HEK293 (cell line): ENCODE measurements at regions not wholly inside any gene's neighbourhood (a gene's known extent, or its start where the extent isn't known, plus 50 kb on each side); places are given as distances from the start of the nearest gene placed in this dataset.

Experiments used
- CTCF ChIA-PET: fragments of 350-600 bp; formaldehyde crosslinking; extraction: SDS; loops from one replicate; lab custom pipeline; 2021; ENCODE audit warnings: antibody characterized with exemption; lab: Yijun Ruan, JAX
- POLR2A ChIA-PET: fragments of 300-600 bp; formaldehyde crosslinking; extraction: SDS; loops from one replicate; lab custom pipeline; 2020; ENCODE audit warnings: antibody characterized with exemption, inconsistent platforms; lab: Yijun Ruan, JAX
- H3K27ac ChIP-seq: fragments of 200-500 bp; sonication (Bioruptor generic); 2 replicates; pipeline ENCODE4 v1.5.1; 2014; ENCODE audit warnings: low read depth, low read length, control low read depth, inconsistent platforms; ENCODE audit errors: extremely low read depth
- H3K36me3 ChIP-seq, 2 experiments: fragments of 200-500 bp in 1 of 2; sonication (Bioruptor generic) in 1 of 2; 1 replicate in 1 of 2; 2 replicates in 1 of 2; pipeline ENCODE4 v1.5.1; 2014 to 2017; ENCODE audit warnings: inconsistent platforms in 2 of 2, low read length in 2 of 2; ENCODE audit not compliant: control insufficient read depth in 2 of 2, insufficient read depth in 1 of 2
- H3K4me1 ChIP-seq: fragments of 200-500 bp; sonication (Bioruptor generic); 2 replicates; pipeline ENCODE4 v1.5.1; 2014; ENCODE audit warnings: mild to moderate bottlenecking, low read length, inconsistent platforms; ENCODE audit not compliant: control insufficient read depth, insufficient read depth
- H3K4me3 ChIP-seq: 2 replicates; pipeline ENCODE4 v1.5.1; 2011; ENCODE audit warnings: low read depth, mild to moderate bottlenecking, control low read depth, low read length, moderate library complexity
- H3K9me3 ChIP-seq: fragments of 200-500 bp; sonication (Bioruptor generic); 2 replicates; pipeline ENCODE4 v1.5.1; 2014; ENCODE audit warnings: low read depth, low read length, inconsistent platforms; ENCODE audit not compliant: control insufficient read depth, insufficient read depth
- ATF2 ChIP-seq: fragments of 450-650 bp; formaldehyde crosslinking; IDR thresholded peaks from 2 replicates; pipeline ENCODE4 v1.5.1; 2016; ENCODE audit warnings: missing biosample characterization, missing genetic modification characterization, low read depth
- HIC1 ChIP-seq: fragments of 450-650 bp; formaldehyde crosslinking; IDR thresholded peaks from 2 replicates; pipeline ENCODE4 v1.5.1; 2016; ENCODE audit warnings: missing biosample characterization, missing genetic modification characterization
- PRDM4 ChIP-seq: fragments of 450-650 bp; formaldehyde crosslinking; IDR thresholded peaks from 2 replicates; pipeline ENCODE4 v1.5.1; 2017; ENCODE audit warnings: missing biosample characterization, missing genetic modification characterization
- ZBTB17 ChIP-seq: fragments of 450-650 bp; formaldehyde crosslinking; IDR thresholded peaks from 2 replicates; pipeline ENCODE4 v1.5.1; 2016; ENCODE audit warnings: missing biosample characterization, missing genetic modification characterization
- ZIC2 ChIP-seq: fragments of 450-650 bp; formaldehyde crosslinking; IDR thresholded peaks from 2 replicates; pipeline ENCODE4 v1.5.1; 2016; ENCODE audit warnings: missing biosample characterization, missing genetic modification characterization
- ZNF138 ChIP-seq: fragments of 450-650 bp; formaldehyde crosslinking; IDR thresholded peaks from 2 replicates; pipeline ENCODE4 v1.5.1; 2016; ENCODE audit warnings: missing biosample characterization, missing genetic modification characterization, borderline replicate concordance
- ZNF148 ChIP-seq: fragments of 450-650 bp; formaldehyde crosslinking; IDR thresholded peaks from 2 replicates; pipeline ENCODE4 v1.5.0; 2017; ENCODE audit warnings: missing biosample characterization, missing genetic modification characterization, borderline replicate concordance
- ZNF175 ChIP-seq: fragments of 450-650 bp; formaldehyde crosslinking; IDR thresholded peaks from 2 replicates; pipeline ENCODE4 v1.5.1; 2016; ENCODE audit warnings: missing biosample characterization, missing genetic modification characterization
- ZNF2 ChIP-seq: fragments of 450-650 bp; formaldehyde crosslinking; IDR thresholded peaks from 2 replicates; pipeline ENCODE4 v1.5.1; 2016; ENCODE audit warnings: missing biosample characterization, missing genetic modification characterization
- ZNF350 ChIP-seq: fragments of 450-650 bp; formaldehyde crosslinking; IDR thresholded peaks from 2 replicates; pipeline ENCODE4 v1.5.0; 2017; ENCODE audit warnings: missing biosample characterization, mild to moderate bottlenecking, missing genetic modification characterization
- ZNF433 ChIP-seq: fragments of 450-650 bp; formaldehyde crosslinking; IDR thresholded peaks from 2 replicates; pipeline ENCODE4 v1.5.1; 2016; ENCODE audit warnings: missing biosample characterization, missing genetic modification characterization, low read depth
- ZNF501 ChIP-seq: fragments of 450-650 bp; formaldehyde crosslinking; IDR thresholded peaks from 2 replicates; pipeline ENCODE4 v1.5.1; 2016; ENCODE audit warnings: missing biosample characterization, missing genetic modification characterization
- ZNF513 ChIP-seq: fragments of 450-650 bp; IDR thresholded peaks from 2 replicates; pipeline ENCODE4 v1.5.1; 2018; ENCODE audit warnings: missing biosample characterization, missing genetic modification characterization
- ZNF530 ChIP-seq: fragments of 450-650 bp; formaldehyde crosslinking; IDR thresholded peaks from 2 replicates; pipeline ENCODE4 v1.5.1; 2016; ENCODE audit warnings: low read depth, missing biosample characterization, missing genetic modification characterization
- ZNF544 ChIP-seq: fragments of 450-650 bp; formaldehyde crosslinking; IDR thresholded peaks from 2 replicates; pipeline ENCODE4 v1.5.0; 2017; ENCODE audit warnings: missing biosample characterization, missing genetic modification characterization
- ZNF561 ChIP-seq: fragments of 450-650 bp; IDR thresholded peaks from 2 replicates; pipeline ENCODE4 v1.5.1; 2018; ENCODE audit warnings: missing biosample characterization, missing genetic modification characterization, borderline replicate concordance

- Histone ChIP-seq H3K36me3 (no peaks in the 10 kb centered on the region), H3K4me3 (no peak overlapping the region), H3K4me1 (no peaks in the 10 kb centered on the region), H3K9me3 (no peaks in the 10 kb centered on the region), H3K27ac (no peak overlapping the region)
- ChIA-PET POLR2A (no interaction called here), CTCF (interaction anchor here (0.7 to 1.4 kb wide), 2 partner anchors 11 to 492 kb away, joined by 3 to 4 read pairs; no protein-coding TSS in a partner anchor)
- TF ChIP-seq ZNF433 (tag by site-specific recombination) (no peak), ATF2 (tag by site-specific recombination) (0 out of 2 replicates have a peak, but pooled peaks have one; percentile 26)
- TF ChIP-seq, all 188 proteins: peak for 1
Observed at GRCh38 chr6:141977782-141978181, 154.9 kb upstream of the GJE1 start.

GRCh38 chr6:141976994-141977393 is 155.7 kb upstream of the GJE1 start:
- Histone ChIP-seq H3K4me3 (no peak overlapping the region), H3K27ac (no peak overlapping the region), H3K9me3 (no peaks in the 10 kb centered on the region), H3K36me3 (no peaks in the 10 kb centered on the region)
- CTCF ChIA-PET = interaction anchor here (1.4 kb wide), 1 partner anchor 12 kb away, joined by 4 read pairs; no protein-coding TSS in a partner anchor
- TF ChIP-seq ZNF561 (tag by site-specific recombination) (no peak), PRDM4 (tag by site-specific recombination) (no peak), ZNF544 (tag by site-specific recombination) (no peak), ZNF138 (tag by site-specific recombination) (no peak), ZNF148 (tag by site-specific recombination) (no peak), HIC1 (tag by site-specific recombination) (no peak), ZNF2 (no peak), ZNF530 (tag by site-specific recombination) (no peak), ZNF350 (tag by site-specific recombination) (no peak), ZNF175 (no peak), ZIC2 (tag by site-specific recombination) (no peak), ZBTB17 (tag by site-specific recombination) (no peak), ZNF513 (tag by site-specific recombination) (no peak), ZNF501 (tag by site-specific recombination) (no peak)
- TF ChIP-seq, all 188 proteins: peak for 0
- POLR2A ChIA-PET = no interaction called here
- no peaks in the 10 kb centered on the region for H3K4me1 ChIP-seq
